ENCODE measurements at regions not wholly inside any gene's neighbourhood (a gene's known extent, or its start where the extent isn't known, plus 50 kb on each side); places are given as distances from the start of the nearest gene placed in this dataset.

DNA sequence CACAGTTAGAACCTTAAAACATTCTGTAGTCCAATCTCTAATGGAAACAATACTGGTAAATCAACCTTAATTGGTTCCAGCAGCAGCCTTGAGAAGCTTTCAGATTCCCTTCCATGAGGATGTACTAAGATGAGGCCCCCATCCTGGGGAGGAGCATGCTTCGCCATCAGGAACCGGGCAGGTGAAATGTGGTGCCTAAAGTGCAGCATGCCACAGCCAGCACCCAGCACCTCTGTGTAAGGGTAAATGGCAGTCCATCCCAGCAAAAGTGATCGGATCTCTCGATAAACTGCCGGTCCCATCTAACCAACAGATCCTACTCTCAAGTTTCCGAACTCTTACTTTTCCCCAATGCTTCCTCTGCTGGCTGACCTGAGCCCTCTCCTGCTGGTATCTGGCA, 166.3 kb upstream of the PDE10A start:
- H3K27ac Mint-ChIP-seq = no peak overlapping the region
- peaks cover 42% of the 10 kb centered on the region for H3K27me3 Mint-ChIP-seq
- H3K4me3 Mint-ChIP-seq (ENCODE audit: low read depth) = no peak overlapping the region
- H3K9me3 Mint-ChIP-seq (ENCODE audit: low read depth) = no peaks in the 10 kb centered on the region
- no peak for DNase-seq (ENCODE audit: low spot score, unreplicated experiment)
- TF ChIP-seq, protein P1, sequence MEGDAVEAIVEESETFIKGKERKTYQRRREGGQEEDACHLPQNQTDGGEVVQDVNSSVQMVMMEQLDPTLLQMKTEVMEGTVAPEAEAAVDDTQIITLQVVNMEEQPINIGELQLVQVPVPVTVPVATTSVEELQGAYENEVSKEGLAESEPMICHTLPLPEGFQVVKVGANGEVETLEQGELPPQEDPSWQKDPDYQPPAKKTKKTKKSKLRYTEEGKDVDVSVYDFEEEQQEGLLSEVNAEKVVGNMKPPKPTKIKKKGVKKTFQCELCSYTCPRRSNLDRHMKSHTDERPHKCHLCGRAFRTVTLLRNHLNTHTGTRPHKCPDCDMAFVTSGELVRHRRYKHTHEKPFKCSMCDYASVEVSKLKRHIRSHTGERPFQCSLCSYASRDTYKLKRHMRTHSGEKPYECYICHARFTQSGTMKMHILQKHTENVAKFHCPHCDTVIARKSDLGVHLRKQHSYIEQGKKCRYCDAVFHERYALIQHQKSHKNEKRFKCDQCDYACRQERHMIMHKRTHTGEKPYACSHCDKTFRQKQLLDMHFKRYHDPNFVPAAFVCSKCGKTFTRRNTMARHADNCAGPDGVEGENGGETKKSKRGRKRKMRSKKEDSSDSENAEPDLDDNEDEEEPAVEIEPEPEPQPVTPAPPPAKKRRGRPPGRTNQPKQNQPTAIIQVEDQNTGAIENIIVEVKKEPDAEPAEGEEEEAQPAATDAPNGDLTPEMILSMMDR (IDR thresholded peaks at IDR 0.05; ENCODE audit: unreplicated experiment) = no peak
- no peaks in the 10 kb centered on the region for H3K36me3 Mint-ChIP-seq (ENCODE audit: insufficient read depth)
- no peaks in the 10 kb centered on the region for H3K4me1 Mint-ChIP-seq (ENCODE audit: low read depth)

DNA sequence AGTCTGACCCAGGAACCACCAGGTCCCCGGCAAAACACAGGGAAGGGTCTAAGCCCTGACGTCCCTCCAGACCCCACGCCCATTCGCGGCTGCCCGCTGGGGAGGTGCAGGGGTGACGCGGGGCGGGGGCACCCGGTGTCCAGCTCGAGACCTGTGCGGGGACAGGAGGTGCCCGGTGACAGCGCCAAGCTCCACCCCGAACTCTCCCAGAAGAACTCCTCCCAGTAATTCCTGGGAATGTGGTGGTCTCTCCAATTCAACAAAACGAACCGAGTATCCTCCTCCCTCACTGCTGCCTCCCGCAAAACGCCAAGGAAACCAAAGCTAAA, 164.1 kb upstream of the PDE10A start:
- H3K4me3 Mint-ChIP-seq (ENCODE audit: low read depth) = no peak overlapping the region
- H3K27me3 Mint-ChIP-seq = peaks cover 29% of the 10 kb centered on the region
- H3K27ac Mint-ChIP-seq = no peak overlapping the region
- TF ChIP-seq, protein P1 (IDR thresholded peaks at IDR 0.05; ENCODE audit: unreplicated experiment) = no peak
- no peaks in the 10 kb centered on the region for H3K9me3 Mint-ChIP-seq (ENCODE audit: low read depth)
- DNase-seq (ENCODE audit: low spot score, unreplicated experiment) = no peak
- no peaks in the 10 kb centered on the region for H3K4me1 Mint-ChIP-seq (ENCODE audit: low read depth)
- H3K36me3 Mint-ChIP-seq (ENCODE audit: insufficient read depth) = no peaks in the 10 kb centered on the region

DNA sequence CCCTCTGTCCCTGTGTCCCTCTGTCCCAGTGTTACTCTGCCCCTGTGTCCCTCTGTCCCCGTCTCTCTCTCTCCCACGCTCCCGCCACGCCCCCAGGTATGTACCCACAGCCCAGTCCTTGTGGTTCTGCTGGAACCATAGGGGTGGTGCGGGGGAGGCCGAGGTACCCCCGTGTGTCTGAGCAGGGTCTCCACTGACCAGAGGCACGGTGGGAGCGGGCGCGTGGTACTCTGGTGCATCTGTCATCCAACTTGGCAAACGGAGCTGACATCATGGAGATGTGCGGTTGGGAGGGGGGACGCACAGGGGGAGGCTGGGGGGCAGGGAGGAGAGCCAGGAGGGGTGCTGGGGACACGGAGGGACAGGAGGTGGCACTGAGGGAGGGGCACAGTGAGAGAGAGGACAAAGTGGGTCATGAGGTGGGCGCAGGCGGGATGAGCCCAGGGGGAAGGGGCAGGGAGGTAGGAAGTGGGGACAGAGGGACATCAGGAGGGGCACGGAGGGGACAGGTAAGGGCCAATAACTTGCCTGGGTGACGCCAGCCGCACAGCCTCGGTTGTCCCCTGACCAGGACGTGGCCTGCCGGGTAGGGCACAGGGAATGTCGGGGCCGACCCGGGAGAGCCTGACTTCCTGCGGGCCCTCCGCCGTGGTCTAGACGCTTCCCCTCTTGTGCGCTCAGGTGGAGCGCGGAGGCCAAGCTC, 163.6 kb upstream of the PDE10A start:
- TF ChIP-seq, protein P1 (IDR thresholded peaks at IDR 0.05; ENCODE audit: unreplicated experiment) = no peak

DNA sequence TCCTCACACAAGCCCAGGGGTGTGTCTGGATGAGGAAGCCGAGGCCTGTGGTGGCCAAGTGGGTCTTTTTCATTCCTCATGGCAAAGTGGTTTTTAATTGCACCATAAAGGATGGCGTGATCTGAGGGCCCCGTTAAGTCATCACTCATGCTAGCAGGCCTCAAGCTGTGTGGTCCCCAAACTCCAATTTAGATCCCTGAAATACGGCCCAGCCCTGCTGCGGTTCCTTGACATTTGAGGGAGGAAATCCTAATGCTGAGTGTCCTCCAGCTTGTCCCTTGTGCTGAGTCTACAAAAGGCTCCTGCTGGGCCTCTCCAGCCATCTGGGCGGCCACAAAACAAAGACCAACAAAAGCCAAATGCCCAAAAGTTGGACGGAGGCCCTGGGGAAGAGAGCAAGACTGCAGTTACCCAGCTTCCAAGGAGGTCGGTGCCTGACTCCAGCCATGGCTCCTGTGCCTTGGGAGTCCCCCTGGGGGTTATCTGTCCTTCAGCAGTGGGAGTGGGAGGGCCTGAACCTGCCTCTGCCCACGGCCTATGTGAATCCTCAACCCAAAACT, 162.3 kb upstream of the PDE10A start:
- no peak for DNase-seq (ENCODE audit: low spot score, unreplicated experiment)
- Mint-ChIP-seq H3K4me3 (ENCODE audit: low read depth) (no peak overlapping the region), H3K4me1 (ENCODE audit: low read depth) (peaks cover 2% of the 10 kb centered on the region), H3K9me3 (ENCODE audit: low read depth) (no peaks in the 10 kb centered on the region), H3K36me3 (ENCODE audit: insufficient read depth) (no peaks in the 10 kb centered on the region), H3K27ac (no peak overlapping the region), H3K27me3 (peaks cover 31% of the 10 kb centered on the region)
- TF ChIP-seq, protein P1 (IDR thresholded peaks at IDR 0.05; ENCODE audit: unreplicated experiment) = no peak

More for the DNA sequence above, 163.6 kb upstream of the PDE10A start:
- Mint-ChIP-seq H3K27ac (no peak overlapping the region), H3K4me1 (ENCODE audit: low read depth) (no peaks in the 10 kb centered on the region), H3K9me3 (ENCODE audit: low read depth) (no peaks in the 10 kb centered on the region), H3K27me3 (peaks cover 26% of the 10 kb centered on the region), H3K4me3 (ENCODE audit: low read depth) (no peak overlapping the region), H3K36me3 (ENCODE audit: insufficient read depth) (no peaks in the 10 kb centered on the region)
- DNase-seq (ENCODE audit: low spot score, unreplicated experiment) = no peak

DNA sequence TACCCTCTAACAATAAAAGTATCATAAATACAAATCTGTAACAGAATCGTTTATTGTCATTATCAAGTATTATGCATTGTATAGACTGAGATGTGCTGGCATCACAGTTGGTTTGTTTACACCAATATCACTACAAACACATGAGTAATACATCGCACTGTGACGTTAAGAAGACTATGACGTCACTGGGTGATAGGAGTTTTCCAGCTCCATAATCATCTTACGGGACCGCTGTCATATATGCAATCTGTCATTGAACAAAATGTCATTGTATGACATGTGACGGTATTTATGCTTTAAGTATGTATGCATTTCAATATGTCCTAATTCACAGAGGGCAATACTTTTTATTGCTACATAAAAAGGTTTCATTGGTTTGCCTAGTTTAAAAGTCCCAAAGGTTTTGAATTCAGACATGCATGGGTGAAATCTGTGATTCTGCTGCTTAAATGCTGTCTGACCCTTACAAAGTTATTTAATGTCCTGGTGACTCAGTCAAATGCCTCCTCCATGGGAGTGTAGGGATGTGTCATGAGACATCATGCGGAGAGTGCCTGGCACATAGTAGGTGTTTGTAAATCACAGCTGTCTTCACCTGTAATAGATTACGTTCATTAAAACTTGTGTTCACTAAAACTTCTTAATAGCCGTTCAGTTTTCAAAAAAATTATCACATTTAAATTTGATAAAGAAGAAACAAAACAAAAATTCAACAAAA, 160.7 kb upstream of the PDE10A start:
- TF ChIP-seq, protein P1 (IDR thresholded peaks at IDR 0.05; ENCODE audit: unreplicated experiment) = no peak
- peaks cover 2% of the 10 kb centered on the region for H3K4me1 Mint-ChIP-seq (ENCODE audit: low read depth)
- H3K9me3 Mint-ChIP-seq (ENCODE audit: low read depth) = no peaks in the 10 kb centered on the region
- DNase-seq (ENCODE audit: low spot score, unreplicated experiment) = no peak
- no peaks in the 10 kb centered on the region for H3K36me3 Mint-ChIP-seq (ENCODE audit: insufficient read depth)
- H3K4me3 Mint-ChIP-seq (ENCODE audit: low read depth) = no peak overlapping the region
- no peak overlapping the region for H3K27ac Mint-ChIP-seq
- peaks cover 33% of the 10 kb centered on the region for H3K27me3 Mint-ChIP-seq
